ENCODE measurements at regions not wholly inside any gene's neighbourhood (a gene's known extent, or its start where the extent isn't known, plus 50 kb on each side); places are given as distances from the start of the nearest gene placed in this dataset.
A peak's percentile ranks its signal among the peaks of the same experiment; 100 is the strongest.

DNA sequence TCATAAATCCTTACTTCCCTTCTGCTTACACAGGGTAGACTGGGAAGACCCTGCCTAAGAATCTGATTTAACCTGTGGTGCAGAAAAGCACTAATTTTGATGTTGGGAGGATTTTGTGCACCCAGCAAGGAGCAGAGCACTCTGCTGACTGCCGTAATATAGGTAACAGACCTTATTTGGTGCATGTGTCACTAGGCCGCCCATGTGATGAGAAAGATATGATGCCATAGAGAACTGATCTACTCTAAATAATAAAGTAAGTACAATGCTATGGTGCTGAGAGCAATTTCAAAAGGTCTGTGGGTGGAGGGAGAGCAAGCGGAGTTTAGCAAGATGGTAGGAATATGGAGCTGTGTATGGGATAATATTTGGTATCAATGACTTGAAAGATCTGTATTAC is 1663.6 kb upstream of the SEL1L start:
- H3K4me1 ChIP-seq = no peaks in the 10 kb centered on the region
- intact Hi-C loops (cut with DNase I) = no loop called here

DNA sequence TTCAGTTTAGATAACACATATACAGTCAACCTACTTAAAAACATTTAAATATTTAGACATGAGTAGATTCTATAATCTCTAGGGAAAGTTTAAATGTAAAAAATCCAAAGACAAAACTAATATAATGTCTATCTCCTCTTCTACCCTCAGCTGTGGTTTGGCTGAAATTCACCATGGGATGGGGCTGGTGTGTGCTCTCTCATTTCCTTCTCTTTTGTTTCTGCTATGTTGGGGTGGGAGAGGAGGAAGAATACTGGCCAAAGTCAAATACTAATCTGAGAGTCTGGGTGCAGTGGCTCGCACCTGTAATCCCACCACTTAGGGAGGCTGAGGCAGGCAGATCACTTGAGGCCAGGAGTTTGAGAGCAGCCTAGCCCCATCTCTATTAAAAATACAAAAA is 1673.9 kb upstream of the SEL1L start:
- intact Hi-C loops (cut with DNase I) = no loop called here
- Histone ChIP-seq H3K36me3 (no peaks in the 10 kb centered on the region), H3K4me3 (no peak overlapping the region), H3K27ac (no peak overlapping the region), H3K9me3 (no peaks in the 10 kb centered on the region), H3K27me3 (ENCODE audit: low read depth) (no peaks in the 10 kb centered on the region), H3K4me1 (no peaks in the 10 kb centered on the region)
- ATAC-seq (no peak), DNase-seq (no peak)
- TF ChIP-seq, protein P1, sequence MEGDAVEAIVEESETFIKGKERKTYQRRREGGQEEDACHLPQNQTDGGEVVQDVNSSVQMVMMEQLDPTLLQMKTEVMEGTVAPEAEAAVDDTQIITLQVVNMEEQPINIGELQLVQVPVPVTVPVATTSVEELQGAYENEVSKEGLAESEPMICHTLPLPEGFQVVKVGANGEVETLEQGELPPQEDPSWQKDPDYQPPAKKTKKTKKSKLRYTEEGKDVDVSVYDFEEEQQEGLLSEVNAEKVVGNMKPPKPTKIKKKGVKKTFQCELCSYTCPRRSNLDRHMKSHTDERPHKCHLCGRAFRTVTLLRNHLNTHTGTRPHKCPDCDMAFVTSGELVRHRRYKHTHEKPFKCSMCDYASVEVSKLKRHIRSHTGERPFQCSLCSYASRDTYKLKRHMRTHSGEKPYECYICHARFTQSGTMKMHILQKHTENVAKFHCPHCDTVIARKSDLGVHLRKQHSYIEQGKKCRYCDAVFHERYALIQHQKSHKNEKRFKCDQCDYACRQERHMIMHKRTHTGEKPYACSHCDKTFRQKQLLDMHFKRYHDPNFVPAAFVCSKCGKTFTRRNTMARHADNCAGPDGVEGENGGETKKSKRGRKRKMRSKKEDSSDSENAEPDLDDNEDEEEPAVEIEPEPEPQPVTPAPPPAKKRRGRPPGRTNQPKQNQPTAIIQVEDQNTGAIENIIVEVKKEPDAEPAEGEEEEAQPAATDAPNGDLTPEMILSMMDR (IDR thresholded peaks at IDR 0.05) = no peak

More for the DNA sequence above, 1663.6 kb upstream of the SEL1L start:
- DNase-seq (no peak), ATAC-seq (no peak)
- Histone ChIP-seq H3K4me3 (no peak overlapping the region), H3K9me3 (no peaks in the 10 kb centered on the region), H3K27ac (no peak overlapping the region), H3K27me3 (ENCODE audit: low read depth) (no peaks in the 10 kb centered on the region), H3K36me3 (no peaks in the 10 kb centered on the region)
- TF ChIP-seq, protein P1 (IDR thresholded peaks at IDR 0.05) = no peak

DNA sequence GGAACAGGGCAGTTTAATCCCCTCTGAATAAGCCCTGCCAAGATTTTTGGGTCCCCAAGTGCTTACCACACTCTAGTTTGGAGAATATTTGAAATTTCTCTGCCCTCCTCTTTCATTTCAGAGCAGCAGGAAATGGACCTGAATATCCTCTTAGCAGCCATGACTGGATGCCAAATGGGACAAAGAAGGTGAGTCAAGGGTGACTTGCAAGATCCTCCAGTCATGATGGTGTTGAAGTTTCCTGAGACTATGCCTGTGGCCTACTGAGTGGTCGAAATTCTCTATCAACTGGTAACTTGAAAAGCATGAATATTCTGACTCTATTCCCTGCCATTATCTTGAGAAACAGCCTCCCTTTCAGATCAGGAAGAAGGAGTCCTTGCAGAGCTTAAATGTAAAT is 1674.7 kb upstream of the SEL1L start:
- Histone ChIP-seq H3K4me3 (no peak overlapping the region), H3K36me3 (no peaks in the 10 kb centered on the region), H3K27me3 (ENCODE audit: low read depth) (no peaks in the 10 kb centered on the region), H3K9me3 (no peaks in the 10 kb centered on the region), H3K27ac (no peak overlapping the region), H3K4me1 (no peaks in the 10 kb centered on the region)
- no peak for ATAC-seq
- TF ChIP-seq, protein P1 (IDR thresholded peaks at IDR 0.05) = no peak
- intact Hi-C loops (cut with DNase I) = no loop called here
- DNase-seq = no peak

DNA sequence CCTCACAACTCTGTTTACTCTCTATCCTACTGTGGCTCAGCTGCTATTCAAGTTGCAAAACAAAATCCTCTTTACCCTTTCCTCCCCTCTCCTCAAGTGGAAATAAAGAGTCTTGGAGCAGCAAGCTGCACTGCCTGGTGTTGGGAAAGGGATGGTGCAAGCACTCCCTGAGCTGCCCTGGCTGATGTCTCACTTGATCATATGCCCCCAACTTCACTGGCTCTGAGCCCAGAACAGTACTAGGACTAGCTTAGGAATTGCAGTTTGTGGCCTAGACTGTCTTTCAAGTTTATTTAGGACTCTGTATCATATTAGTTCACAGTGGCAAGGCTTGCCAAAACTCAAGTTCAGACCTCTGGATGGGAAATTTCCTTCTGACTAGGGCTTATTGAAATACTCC is 1683.8 kb upstream of the SEL1L start:
- no peaks in the 10 kb centered on the region for H3K4me1 ChIP-seq
- intact Hi-C loops (cut with DNase I) = no loop called here
- no peak for DNase-seq
- ATAC-seq = peak in 1 of 2 donors; percentile 61
- H3K4me3 ChIP-seq = no peak overlapping the region
- no peaks in the 10 kb centered on the region for H3K9me3 ChIP-seq
- TF ChIP-seq, protein P1 (IDR thresholded peaks at IDR 0.05) = no peak
- no peaks in the 10 kb centered on the region for H3K36me3 ChIP-seq
- H3K27ac ChIP-seq = no peak overlapping the region
- H3K27me3 ChIP-seq (ENCODE audit: low read depth) = no peaks in the 10 kb centered on the region

DNA sequence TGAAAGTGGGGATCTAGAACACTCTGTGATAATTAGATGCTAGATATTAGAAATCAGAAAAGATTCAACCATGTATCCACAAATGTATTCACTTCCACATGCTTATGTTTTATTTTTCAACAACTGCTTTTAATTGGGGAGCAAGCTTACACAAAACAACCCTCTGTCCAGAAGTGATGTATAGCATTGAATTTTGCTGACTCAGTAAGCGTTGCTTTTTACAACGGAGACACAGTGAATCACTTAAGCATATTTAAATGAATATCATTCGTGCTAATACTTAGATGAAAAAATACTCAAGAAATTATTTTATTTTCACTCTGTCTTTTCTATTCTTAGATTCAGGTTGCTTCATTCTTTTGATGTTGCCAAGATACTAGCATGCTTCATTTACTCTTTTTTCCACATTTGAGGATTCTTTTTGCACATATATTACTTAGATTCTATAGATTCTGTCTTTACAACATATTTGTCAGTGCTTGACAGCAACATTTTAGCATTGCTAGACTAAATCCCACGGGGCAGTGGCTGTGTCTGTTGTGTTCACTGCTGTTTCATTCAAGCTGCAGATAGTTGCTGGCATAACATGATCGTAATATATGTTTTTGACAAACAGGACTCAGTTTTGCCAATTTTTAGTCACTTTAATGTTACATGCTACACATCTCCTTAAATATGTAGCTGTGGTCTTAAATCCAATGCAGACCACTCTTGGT is 1714.4 kb upstream of the SEL1L start:
- no peak for ATAC-seq
- intact Hi-C loops (cut with DNase I) = no loop called here
- no peak overlapping the region for H3K27ac ChIP-seq
- no peaks in the 10 kb centered on the region for H3K36me3 ChIP-seq
- H3K9me3 ChIP-seq = no peaks in the 10 kb centered on the region
- H3K4me3 ChIP-seq = no peak overlapping the region
- TF ChIP-seq, protein P1 (IDR thresholded peaks at IDR 0.05) = no peak
- H3K4me1 ChIP-seq = no peaks in the 10 kb centered on the region
- H3K27me3 ChIP-seq (ENCODE audit: low read depth) = no peaks in the 10 kb centered on the region
- DNase-seq = no peak
